ENCODE measurements at regions not wholly inside any gene's neighbourhood (a gene's known extent, or its start where the extent isn't known, plus 50 kb on each side); places are given as distances from the start of the nearest gene placed in this dataset.

GRCh38 chr2:78115291-78115690 lies 593.1 kb upstream of the LRRTM4 start:
- no peak for DNase-seq (ENCODE audit: low spot score, unreplicated experiment)
- Mint-ChIP-seq H3K36me3 (ENCODE audit: insufficient read depth) (no peaks in the 10 kb centered on the region), H3K27ac (no peak overlapping the region), H3K4me3 (ENCODE audit: low read depth) (no peak overlapping the region), H3K9me3 (ENCODE audit: low read depth) (no peaks in the 10 kb centered on the region), H3K4me1 (ENCODE audit: low read depth) (no peaks in the 10 kb centered on the region), H3K27me3 (no peaks in the 10 kb centered on the region)
- TF ChIP-seq CTCF (IDR thresholded peaks at IDR 0.05; ENCODE audit: unreplicated experiment) = no peak

GRCh38 chr2:78118037-78118436 lies 595.9 kb upstream of the LRRTM4 start:
- no peaks in the 10 kb centered on the region for H3K36me3 Mint-ChIP-seq (ENCODE audit: insufficient read depth)
- no peaks in the 10 kb centered on the region for H3K9me3 Mint-ChIP-seq (ENCODE audit: low read depth)
- no peak for TF ChIP-seq CTCF (IDR thresholded peaks at IDR 0.05; ENCODE audit: unreplicated experiment)
- H3K27me3 Mint-ChIP-seq = no peaks in the 10 kb centered on the region
- H3K4me1 Mint-ChIP-seq (ENCODE audit: low read depth) = no peaks in the 10 kb centered on the region
- H3K27ac Mint-ChIP-seq = no peak overlapping the region
- no peak for DNase-seq (ENCODE audit: low spot score, unreplicated experiment)
- H3K4me3 Mint-ChIP-seq (ENCODE audit: low read depth) = no peak overlapping the region

DNA sequence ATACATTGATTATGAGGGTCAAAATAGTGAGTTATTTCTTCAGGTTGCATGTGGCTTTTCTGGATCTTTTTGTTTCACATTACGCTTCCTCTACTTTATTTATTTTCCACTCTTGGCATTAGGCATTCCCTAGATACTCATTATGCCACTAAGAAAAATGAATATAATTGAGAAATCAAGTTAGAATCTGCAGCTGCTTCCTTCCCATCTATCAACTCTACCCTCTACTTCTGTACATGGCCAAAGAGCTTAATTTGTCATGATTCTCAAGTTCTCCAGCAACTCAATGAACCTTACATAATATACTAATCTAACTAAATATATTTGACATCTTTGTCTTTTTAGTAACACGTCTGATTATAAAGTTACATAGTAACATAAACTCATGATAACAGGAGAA lies 598.1 kb upstream of the LRRTM4 start:
- no peak overlapping the region for H3K27ac Mint-ChIP-seq
- H3K36me3 Mint-ChIP-seq (ENCODE audit: insufficient read depth) = no peaks in the 10 kb centered on the region
- H3K4me1 Mint-ChIP-seq (ENCODE audit: low read depth) = no peaks in the 10 kb centered on the region
- no peak overlapping the region for H3K4me3 Mint-ChIP-seq (ENCODE audit: low read depth)
- no peak for TF ChIP-seq CTCF (IDR thresholded peaks at IDR 0.05; ENCODE audit: unreplicated experiment)
- no peak for DNase-seq (ENCODE audit: low spot score, unreplicated experiment)
- H3K9me3 Mint-ChIP-seq (ENCODE audit: low read depth) = peaks cover 9% of the 10 kb centered on the region
- no peaks in the 10 kb centered on the region for H3K27me3 Mint-ChIP-seq

- H3K4me3 Mint-ChIP-seq (ENCODE audit: low read depth) = no peak overlapping the region
- no peak for DNase-seq (ENCODE audit: low spot score, unreplicated experiment)
- no peak overlapping the region for H3K27ac Mint-ChIP-seq
- peaks cover 9% of the 10 kb centered on the region for H3K9me3 Mint-ChIP-seq (ENCODE audit: low read depth)
- H3K4me1 Mint-ChIP-seq (ENCODE audit: low read depth) = peaks cover 5% of the 10 kb centered on the region
- H3K36me3 Mint-ChIP-seq (ENCODE audit: insufficient read depth) = no peaks in the 10 kb centered on the region
- no peaks in the 10 kb centered on the region for H3K27me3 Mint-ChIP-seq
- TF ChIP-seq CTCF (IDR thresholded peaks at IDR 0.05; ENCODE audit: unreplicated experiment) = no peak
Observed at GRCh38 chr2:78125042-78125441, 602.9 kb upstream of the LRRTM4 start.

GRCh38 chr2:78127424-78127823 lies 605.2 kb upstream of the LRRTM4 start:
- no peak for DNase-seq (ENCODE audit: low spot score, unreplicated experiment)
- H3K4me1 Mint-ChIP-seq (ENCODE audit: low read depth) = peaks cover 5% of the 10 kb centered on the region
- peaks cover 9% of the 10 kb centered on the region for H3K9me3 Mint-ChIP-seq (ENCODE audit: low read depth)
- TF ChIP-seq CTCF (IDR thresholded peaks at IDR 0.05; ENCODE audit: unreplicated experiment) = no peak
- H3K4me3 Mint-ChIP-seq (ENCODE audit: low read depth) = no peak overlapping the region
- no peaks in the 10 kb centered on the region for H3K27me3 Mint-ChIP-seq
- H3K36me3 Mint-ChIP-seq (ENCODE audit: insufficient read depth) = no peaks in the 10 kb centered on the region
- H3K27ac Mint-ChIP-seq = no peak overlapping the region
